WTC11 (cell line): ENCODE measurements at regions not wholly inside any gene's neighbourhood (a gene's known extent, or its start where the extent isn't known, plus 50 kb on each side); places are given as distances from the start of the nearest gene placed in this dataset.

Experiments
- ATAC-seq: fragments of 200-7000 bp; cut with Tn5 transposase; 2 replicates; pipeline ENCODE4 v1.10.0; 2021; ENCODE audit warnings: mild to moderate bottlenecking, moderate library complexity
- CTCF ChIA-PET: fragments of 300-600 bp; sonication (Branson Sonifier 250); formaldehyde crosslinking; loops from one replicate; lab custom pipeline; 2021; ENCODE audit warnings: antibody characterized with exemption; lab: Charles Lee
- POLR2A ChIA-PET: fragments of 350-600 bp; sonication (Branson Sonifier 250); formaldehyde crosslinking; loops from one replicate; lab custom pipeline; 2021; ENCODE audit warnings: antibody characterized with exemption; lab: Charles Lee
- DNase-seq: peaks from one replicate; pipeline ENCODE4 v3.0.0; 2021; ENCODE audit warnings: low spot score
- H3K27ac Mint-ChIP-seq: 2 replicates; pipeline ENCODE4 v1.8.0; 2021; ENCODE audit warnings: mixed read lengths
- H3K27me3 Mint-ChIP-seq: 2 replicates; pipeline ENCODE4 v1.8.0; 2021; ENCODE audit warnings: low read depth, mild to moderate bottlenecking, moderate library complexity, mixed read lengths
- H3K36me3 Mint-ChIP-seq: 2 replicates; pipeline ENCODE4 v1.8.0; 2021; ENCODE audit warnings: mixed read lengths
- H3K4me1 Mint-ChIP-seq: 2 replicates; pipeline ENCODE4 v1.8.0; 2022; ENCODE audit warnings: mixed read lengths
- H3K4me3 Mint-ChIP-seq: 2 replicates; pipeline ENCODE4 v1.8.0; 2021; ENCODE audit warnings: mild to moderate bottlenecking, moderate library complexity, mixed read lengths
- H3K9me3 Mint-ChIP-seq: 2 replicates; pipeline ENCODE4 v1.8.0; 2021; ENCODE audit warnings: mixed read lengths
- ATF2 ChIP-seq: sonication (generic); formaldehyde crosslinking; IDR thresholded peaks from 2 replicates; pipeline ENCODE4 v1.8.1; 2022; ENCODE audit warnings: low read depth, missing genetic modification reagents, borderline replicate concordance
- ATF6 ChIP-seq: sonication (generic); formaldehyde crosslinking; IDR thresholded peaks from 2 replicates; pipeline ENCODE4 v1.8.1; 2023; ENCODE audit warnings: mild to moderate bottlenecking, missing genetic modification reagents
- CREM ChIP-seq: sonication (generic); formaldehyde crosslinking; IDR thresholded peaks from 2 replicates; pipeline ENCODE4 v1.8.1; 2022; ENCODE audit warnings: mild to moderate bottlenecking, missing genetic modification reagents, moderate library complexity
- FOXJ3 ChIP-seq: sonication (generic); formaldehyde crosslinking; IDR thresholded peaks from 2 replicates; pipeline ENCODE4 v1.9.0; 2021; ENCODE audit warnings: missing genetic modification reagents, mild to moderate bottlenecking, borderline replicate concordance
- FOXP1 ChIP-seq: sonication (generic); formaldehyde crosslinking; IDR thresholded peaks from 2 replicates; pipeline ENCODE4 v1.8.0; 2022; ENCODE audit warnings: missing genetic modification reagents, mild to moderate bottlenecking, moderate library complexity, borderline replicate concordance
- GABPB1 ChIP-seq: sonication (generic); formaldehyde crosslinking; IDR thresholded peaks from 2 replicates; pipeline ENCODE4 v1.8.1; 2023; ENCODE audit warnings: mild to moderate bottlenecking, missing genetic modification reagents
- GRHL2 ChIP-seq: fragments of 250-450 bp; sonication (Bioruptor Pico); IDR thresholded peaks from 2 replicates; pipeline ENCODE4 v1.8.0; 2022; ENCODE audit warnings: mild to moderate bottlenecking, moderate library complexity; ENCODE audit not compliant: insufficient replicate concordance, severe bottlenecking
- GTF2I ChIP-seq: fragments of 250-450 bp; sonication (Bioruptor Pico); conservative IDR thresholded peaks from 2 replicates; pipeline ENCODE4 v1.4.0; 2021; ENCODE audit warnings: mild to moderate bottlenecking
- HMGA2 ChIP-seq: fragments of 250-450 bp; sonication (Bioruptor Pico); IDR thresholded peaks from 2 replicates; pipeline ENCODE4 v1.4.0; 2021; ENCODE audit warnings: mild to moderate bottlenecking, moderate library complexity
- IRF2 ChIP-seq: sonication (generic); formaldehyde crosslinking; IDR thresholded peaks from 2 replicates; pipeline ENCODE4 v1.8.0; 2022; ENCODE audit warnings: low read depth, missing genetic modification reagents, borderline replicate concordance
- MXD4 ChIP-seq: fragments of 250-450 bp; sonication (Bioruptor Pico); IDR thresholded peaks from 2 replicates; pipeline ENCODE4 v1.8.0; 2021; ENCODE audit warnings: mild to moderate bottlenecking, moderate library complexity, borderline replicate concordance
- RELA ChIP-seq: sonication (generic); formaldehyde crosslinking; IDR thresholded peaks from 2 replicates; pipeline ENCODE4 v1.8.1; 2022; ENCODE audit warnings: missing genetic modification reagents, mild to moderate bottlenecking, borderline replicate concordance
- SP1 ChIP-seq: sonication (generic); formaldehyde crosslinking; conservative IDR thresholded peaks from 2 replicates; pipeline ENCODE4 v1.8.1; 2022; ENCODE audit warnings: missing genetic modification reagents
- TCF7 ChIP-seq: sonication (generic); formaldehyde crosslinking; IDR thresholded peaks from 2 replicates; pipeline ENCODE4 v1.8.0; 2022; ENCODE audit warnings: mild to moderate bottlenecking, low read depth, missing genetic modification reagents, moderate library complexity
- ZNF138 ChIP-seq: sonication (generic); formaldehyde crosslinking; conservative IDR thresholded peaks from 2 replicates; pipeline ENCODE4 v1.8.1; 2022; ENCODE audit warnings: mild to moderate bottlenecking, moderate library complexity, missing genetic modification reagents
- ZNF532 ChIP-seq: fragments of 250-450 bp; sonication (Bioruptor Pico); IDR thresholded peaks from 2 replicates; pipeline ENCODE4 v1.9.0; 2021; ENCODE audit warnings: mild to moderate bottlenecking, borderline replicate concordance
- ZSCAN18 ChIP-seq: fragments of 250-450 bp; sonication (Bioruptor Pico); IDR thresholded peaks from 2 replicates; pipeline ENCODE4 v2.1.2; 2022; ENCODE audit warnings: mild to moderate bottlenecking, moderate library complexity
- TF ChIP-seq, protein P1 (sequence below): sonication (generic); formaldehyde crosslinking; IDR thresholded peaks from 2 replicates; pipeline ENCODE4 v1.8.0; 2022; ENCODE audit warnings: mild to moderate bottlenecking, missing genetic modification reagents
- TF ChIP-seq, protein P2 (sequence below): fragments of 250-450 bp; sonication (Bioruptor Pico); IDR thresholded peaks from 2 replicates; pipeline ENCODE4 v1.9.0; 2021; ENCODE audit warnings: moderate library complexity, mild to moderate bottlenecking, inconsistent platforms, borderline replicate concordance
- TF ChIP-seq, protein P3 (sequence below): sonication (generic); formaldehyde crosslinking; conservative IDR thresholded peaks from 2 replicates; pipeline ENCODE4 v1.8.1; 2022; ENCODE audit warnings: mild to moderate bottlenecking, missing genetic modification reagents

GRCh38 chr2:120570546-120570945 is 165.1 kb upstream of the GLI2 start:
- no peak overlapping the region for H3K27ac Mint-ChIP-seq
- CTCF ChIA-PET, result interaction anchor here (1.4 kb wide), 1 partner anchor 18 kb away, joined by 4 read pairs; no protein-coding TSS in a partner anchor
- H3K36me3 Mint-ChIP-seq, result no peaks in the 10 kb centered on the region
- H3K4me3 Mint-ChIP-seq, result no peak overlapping the region
- TF ChIP-seq, protein P1, sequence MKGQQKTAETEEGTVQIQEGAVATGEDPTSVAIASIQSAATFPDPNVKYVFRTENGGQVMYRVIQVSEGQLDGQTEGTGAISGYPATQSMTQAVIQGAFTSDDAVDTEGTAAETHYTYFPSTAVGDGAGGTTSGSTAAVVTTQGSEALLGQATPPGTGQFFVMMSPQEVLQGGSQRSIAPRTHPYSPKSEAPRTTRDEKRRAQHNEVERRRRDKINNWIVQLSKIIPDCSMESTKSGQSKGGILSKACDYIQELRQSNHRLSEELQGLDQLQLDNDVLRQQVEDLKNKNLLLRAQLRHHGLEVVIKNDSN, result no peak
- TF ChIP-seq, protein P2, sequence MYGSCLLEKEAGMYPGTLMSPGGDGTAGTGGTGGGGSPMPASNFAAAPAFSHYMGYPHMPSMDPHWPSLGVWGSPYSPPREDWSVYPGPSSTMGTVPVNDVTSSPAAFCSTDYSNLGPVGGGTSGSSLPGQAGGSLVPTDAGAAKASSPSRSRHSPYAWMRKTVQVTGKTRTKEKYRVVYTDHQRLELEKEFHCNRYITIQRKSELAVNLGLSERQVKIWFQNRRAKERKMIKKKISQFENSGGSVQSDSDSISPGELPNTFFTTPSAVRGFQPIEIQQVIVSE, result no peak
- no peak for TF ChIP-seq MXD4 (CRISPR knock-in tag)
- TF ChIP-seq GABPB1 (CRISPR knock-in tag), result no peak
- H3K4me1 Mint-ChIP-seq, result peaks cover 7% of the 10 kb centered on the region
- peaks cover 40% of the 10 kb centered on the region for H3K27me3 Mint-ChIP-seq
- POLR2A ChIA-PET, result no interaction called here
- ATAC-seq (no peak), DNase-seq (no peak)
- no peaks in the 10 kb centered on the region for H3K9me3 Mint-ChIP-seq

GRCh38 chr2:120571015-120571728 is 164.5 kb upstream of the GLI2 start:
- peaks cover 47% of the 10 kb centered on the region for H3K27me3 Mint-ChIP-seq
- TF ChIP-seq SP1 (CRISPR knock-in tag) (no peak), FOXJ3 (CRISPR knock-in tag) (no peak), GTF2I (no peak), ZNF532 (CRISPR knock-in tag) (no peak), FOXP1 (CRISPR knock-in tag) (no peak), ZNF138 (CRISPR knock-in tag) (no peak), HMGA2 (no peak), GRHL2 (CRISPR knock-in tag) (no peak), ZSCAN18 (CRISPR knock-in tag) (no peak)
- ChIA-PET POLR2A (no interaction called here), CTCF (interaction anchor here (1.4 kb wide), 1 partner anchor 18 kb away, joined by 4 read pairs; no protein-coding TSS in a partner anchor)
- ATAC-seq (no peak), DNase-seq (no peak)
- no peak overlapping the region for H3K4me3 Mint-ChIP-seq
- no peaks in the 10 kb centered on the region for H3K9me3 Mint-ChIP-seq
- H3K27ac Mint-ChIP-seq, result no peak overlapping the region
- no peaks in the 10 kb centered on the region for H3K36me3 Mint-ChIP-seq
- H3K4me1 Mint-ChIP-seq, result peaks cover 12% of the 10 kb centered on the region

DNA sequence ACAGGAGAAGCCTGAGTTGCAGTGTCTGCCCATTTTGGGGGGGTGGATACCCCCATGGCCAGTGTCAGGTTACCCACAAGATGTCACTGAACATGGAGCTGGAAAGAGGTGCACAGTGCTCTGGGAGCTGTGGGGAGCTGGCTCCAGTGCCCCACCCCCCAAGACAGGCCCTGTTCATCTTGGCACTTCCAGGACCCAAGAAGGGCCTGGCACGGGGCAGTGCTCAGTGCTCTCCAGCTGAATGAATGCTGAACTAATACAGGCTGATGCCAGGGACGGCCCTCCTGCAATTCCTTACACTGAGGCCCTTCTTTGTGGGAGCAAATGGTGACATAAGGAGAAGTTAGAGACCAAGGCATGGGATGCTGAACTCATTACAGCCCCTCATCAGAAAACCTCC is 163.4 kb upstream of the GLI2 start:
- DNase-seq, result no peak
- POLR2A ChIA-PET, result no interaction called here
- Mint-ChIP-seq H3K9me3 (no peaks in the 10 kb centered on the region), H3K27ac (no peak overlapping the region), H3K4me3 (no peak overlapping the region), H3K36me3 (no peaks in the 10 kb centered on the region), H3K4me1 (peaks cover 16% of the 10 kb centered on the region), H3K27me3 (peaks cover 54% of the 10 kb centered on the region)
- CTCF ChIA-PET, result no interaction called here
- no peak for ATAC-seq
- TF ChIP-seq TCF7 (no peak), ATF2 (CRISPR knock-in tag) (no peak), IRF2 (CRISPR knock-in tag) (no peak), CREM (no peak), ATF6 (no peak), RELA (CRISPR knock-in tag) (no peak)
- TF ChIP-seq, protein P3, sequence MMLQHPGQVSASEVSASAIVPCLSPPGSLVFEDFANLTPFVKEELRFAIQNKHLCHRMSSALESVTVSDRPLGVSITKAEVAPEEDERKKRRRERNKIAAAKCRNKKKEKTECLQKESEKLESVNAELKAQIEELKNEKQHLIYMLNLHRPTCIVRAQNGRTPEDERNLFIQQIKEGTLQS (CRISPR knock-in tag), result no peak
